HK-2 (cell line): ENCODE measurements at regions not wholly inside any gene's neighbourhood (a gene's known extent, or its start where the extent isn't known, plus 50 kb on each side); places are given as distances from the start of the nearest gene placed in this dataset.
"Not testable (repeated sequence)": the region's sequence is repeated elsewhere in the genome, so short reads cannot be mapped to it uniquely, and the experiment has no call there.

Experiments used
- DNase-seq: peaks from one replicate; pipeline ENCODE4 v3.0.0-alpha.2; 2018; ENCODE audit not compliant: unreplicated experiment

GRCh38 chr6:28768187-28768913 is 155.4 kb downstream of the TRIM27 start:
- no peak for DNase-seq

DNA sequence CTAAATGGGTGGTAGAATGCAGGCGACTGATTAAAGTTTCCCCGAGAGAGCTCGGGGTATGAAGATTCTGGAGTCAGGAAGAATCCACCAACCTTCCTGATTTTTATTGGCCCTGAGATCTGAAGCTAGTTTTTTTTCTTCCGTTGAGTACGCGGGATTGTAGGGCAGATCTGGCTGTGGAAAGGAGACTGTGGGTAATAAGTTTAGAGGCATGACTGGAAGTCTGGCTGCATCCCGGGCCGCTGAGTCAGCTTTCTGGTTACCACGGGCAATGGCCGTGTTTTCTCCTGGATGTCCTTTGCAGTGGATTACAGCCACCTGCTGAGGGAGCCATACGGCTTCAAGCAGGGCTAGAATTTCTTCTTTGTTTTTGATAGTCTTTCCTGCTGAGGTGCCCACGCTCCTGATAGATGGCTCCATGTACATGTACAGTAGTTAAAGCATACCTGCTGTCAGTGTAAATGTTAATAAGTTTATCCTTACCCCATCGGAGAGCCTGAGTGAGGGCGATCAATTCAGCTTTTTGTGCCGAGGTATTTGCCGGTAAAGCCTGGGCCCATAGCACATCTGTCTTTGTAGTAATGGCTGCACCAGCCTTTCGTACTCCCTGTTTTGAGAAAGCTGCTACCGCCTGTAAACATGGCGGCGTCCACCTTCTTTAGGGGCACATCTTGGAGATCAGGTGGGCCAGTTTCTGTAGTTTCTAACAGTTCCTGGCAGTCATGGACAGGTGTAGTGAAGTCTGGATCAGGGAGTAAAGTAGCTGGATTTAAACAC is 154.0 kb downstream of the TRIM27 start:
- peak; percentile 73 for DNase-seq

- DNase-seq = no peak
These were observed 153.1 kb downstream of the TRIM27 start for GRCh38 chr6:28770732-28771131.

- DNase-seq = no peak
These were observed 152.2 kb downstream of the TRIM27 start for GRCh38 chr6:28771401-28772267.

DNA sequence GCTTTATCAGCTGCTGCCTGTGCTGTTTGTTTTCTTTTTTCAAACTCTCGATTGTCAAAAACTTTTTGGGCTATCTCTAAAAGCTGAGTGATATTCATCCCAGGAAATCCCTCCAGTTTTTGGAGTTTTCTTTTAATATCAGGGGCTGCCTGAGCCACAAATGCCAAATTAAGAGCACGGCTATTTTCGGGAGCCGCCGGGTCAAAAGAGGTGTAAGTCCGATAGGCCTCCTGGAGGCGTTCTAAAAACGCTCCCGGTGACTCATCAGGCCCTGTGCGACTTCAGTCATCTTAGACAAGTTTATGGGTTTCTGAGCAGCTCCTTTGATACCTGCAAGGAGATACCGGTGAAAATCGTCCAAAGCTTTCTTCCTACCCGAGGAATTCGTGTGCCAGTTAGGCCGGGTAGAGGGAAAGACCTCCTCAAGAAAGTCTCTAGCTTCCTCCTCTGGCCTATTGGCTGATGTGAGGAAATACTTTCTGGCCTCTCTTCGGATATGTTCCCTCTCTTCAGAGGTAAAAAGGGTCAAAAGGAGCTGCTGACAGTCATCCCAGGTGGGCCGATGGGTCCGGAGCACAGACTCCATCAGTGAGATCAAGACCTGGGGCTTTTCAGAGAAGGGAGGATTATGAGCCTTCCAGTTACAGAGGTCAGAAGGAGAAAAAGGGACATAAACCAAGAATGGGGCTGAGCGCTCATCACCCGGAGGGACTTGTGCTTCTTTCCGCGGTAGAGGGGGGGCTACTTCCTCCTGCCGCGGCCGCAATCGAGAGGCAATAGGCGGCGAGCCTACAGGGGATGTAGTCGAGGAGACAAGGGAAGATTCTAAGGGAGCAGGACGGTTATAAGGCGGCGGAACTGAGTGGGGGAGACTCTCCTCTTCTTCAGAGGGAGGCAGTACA is 151.1 kb downstream of the TRIM27 start:
- DNase-seq = no peak

DNA sequence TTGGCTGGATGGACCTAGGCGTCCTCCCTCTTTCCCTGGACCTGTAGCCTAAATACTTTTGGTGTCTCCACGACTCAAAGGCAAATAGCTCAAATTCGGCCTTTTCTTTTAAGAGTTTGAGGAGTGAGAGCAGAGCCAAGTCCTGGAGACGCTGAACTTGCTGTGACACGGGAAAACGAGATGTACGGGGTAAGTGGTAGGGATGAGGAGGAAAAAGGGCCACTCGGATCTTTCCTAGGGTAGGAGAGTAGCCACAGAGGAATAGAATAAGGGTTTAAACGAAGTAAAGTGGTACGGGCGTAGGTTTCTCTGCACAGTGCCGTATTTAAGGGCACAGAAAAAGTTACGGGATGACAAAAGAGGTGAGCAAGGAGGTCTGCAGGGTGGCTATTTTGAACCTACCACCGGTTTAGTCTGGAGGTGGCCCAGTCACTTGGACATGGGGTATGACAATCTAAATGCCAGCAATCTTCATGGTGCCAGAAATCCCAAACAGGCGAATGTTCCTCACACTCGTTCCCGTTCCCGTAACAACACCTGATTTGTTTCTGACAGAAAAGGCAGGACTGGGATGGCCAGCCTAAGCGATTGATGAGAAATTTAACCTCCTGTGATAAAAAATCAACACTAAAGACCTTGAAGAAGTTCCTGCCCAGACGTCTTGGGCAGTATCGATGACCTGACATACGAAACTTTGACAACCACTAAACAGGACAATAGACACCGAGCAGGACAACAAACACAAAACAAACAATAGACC is 149.3 kb downstream of the TRIM27 start:
- DNase-seq = no peak

- DNase-seq = no peak
These were observed 148.8 kb downstream of the TRIM27 start for GRCh38 chr6:28775052-28775376.

- DNase-seq = no peak
These were observed 148.2 kb downstream of the TRIM27 start for GRCh38 chr6:28775405-28776129.

DNA sequence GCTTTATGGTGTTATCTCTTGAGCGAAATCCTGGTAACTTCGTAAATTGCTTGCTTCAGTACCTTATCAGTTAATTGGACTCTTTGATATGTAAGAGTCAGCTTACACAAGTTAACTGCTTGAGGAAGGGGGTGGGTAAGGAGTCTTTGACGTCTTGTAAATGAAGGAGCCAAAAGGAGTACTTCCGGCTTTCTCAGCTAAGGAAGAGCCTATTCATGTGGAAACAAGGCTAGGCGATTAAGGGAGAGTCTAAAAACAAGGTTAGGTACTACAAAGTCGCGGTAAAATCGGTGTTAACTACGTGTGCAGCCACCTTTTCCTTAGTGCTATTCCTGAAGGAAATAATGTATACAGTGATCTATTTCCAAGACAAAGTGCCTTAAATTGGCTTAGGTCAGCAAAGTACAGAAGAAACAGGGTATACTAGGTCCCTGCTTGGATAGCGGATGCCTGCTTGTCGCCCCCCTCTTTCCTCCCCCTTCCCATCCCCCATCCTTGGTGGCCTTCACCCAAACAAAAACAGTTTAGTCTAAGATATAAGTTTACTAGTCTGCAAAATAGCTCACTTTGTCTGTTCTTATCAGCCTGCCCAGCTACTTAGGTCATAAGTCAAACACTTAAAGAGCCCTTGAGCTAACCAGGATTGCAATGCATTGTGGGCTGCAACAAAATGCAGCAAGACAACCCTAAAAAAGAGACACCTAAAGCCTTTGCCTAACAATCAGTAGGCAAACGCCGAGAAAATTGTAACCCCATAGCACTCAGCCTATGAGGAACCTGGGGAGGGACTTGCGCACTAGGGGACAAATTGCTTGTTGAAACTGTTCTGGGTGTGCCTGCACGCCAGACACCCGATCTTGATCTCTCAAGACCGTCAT is 147.3 kb downstream of the TRIM27 start:
- DNase-seq = no peak

- no peak for DNase-seq
These were observed 146.7 kb downstream of the TRIM27 start for GRCh38 chr6:28777147-28777461.

GRCh38 chr6:28782113-28782673 is 141.6 kb downstream of the TRIM27 start:
- no peak for DNase-seq

DNA sequence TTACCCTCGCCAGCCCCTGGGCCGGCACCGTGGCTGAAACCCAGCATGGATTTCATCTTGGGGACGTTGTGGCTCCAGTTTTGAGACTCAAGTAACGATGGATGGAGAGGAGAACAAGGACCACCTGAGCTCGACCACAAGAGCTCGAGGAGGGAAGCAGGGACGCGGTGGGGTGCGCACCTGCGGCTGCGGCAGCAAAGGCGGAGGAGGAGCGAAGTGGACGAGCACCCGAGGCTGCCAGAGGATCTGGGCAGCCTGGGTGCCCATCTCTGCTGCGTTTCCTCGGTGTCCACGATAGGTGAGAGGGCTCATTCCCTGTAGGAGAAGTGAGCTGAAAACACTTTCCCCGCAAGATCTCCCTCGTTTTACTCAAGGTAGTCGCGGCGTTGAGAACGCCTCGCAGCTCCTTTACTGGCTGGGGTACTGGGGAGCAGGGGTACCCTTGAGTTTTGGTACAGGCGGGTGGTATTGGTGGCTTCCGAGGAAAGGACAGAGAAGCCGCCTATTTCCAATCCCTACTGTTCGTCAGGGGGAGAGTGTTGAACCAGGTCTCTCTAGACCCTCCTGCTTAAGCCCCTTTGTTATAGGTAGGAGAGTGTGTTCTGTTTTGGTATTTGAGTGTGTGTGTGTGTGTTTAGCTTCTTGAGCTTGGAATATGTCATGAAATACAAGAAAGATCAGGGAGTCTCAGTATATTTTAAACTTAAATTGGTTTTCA is 137.7 kb downstream of the TRIM27 start:
- no peak for DNase-seq

DNA sequence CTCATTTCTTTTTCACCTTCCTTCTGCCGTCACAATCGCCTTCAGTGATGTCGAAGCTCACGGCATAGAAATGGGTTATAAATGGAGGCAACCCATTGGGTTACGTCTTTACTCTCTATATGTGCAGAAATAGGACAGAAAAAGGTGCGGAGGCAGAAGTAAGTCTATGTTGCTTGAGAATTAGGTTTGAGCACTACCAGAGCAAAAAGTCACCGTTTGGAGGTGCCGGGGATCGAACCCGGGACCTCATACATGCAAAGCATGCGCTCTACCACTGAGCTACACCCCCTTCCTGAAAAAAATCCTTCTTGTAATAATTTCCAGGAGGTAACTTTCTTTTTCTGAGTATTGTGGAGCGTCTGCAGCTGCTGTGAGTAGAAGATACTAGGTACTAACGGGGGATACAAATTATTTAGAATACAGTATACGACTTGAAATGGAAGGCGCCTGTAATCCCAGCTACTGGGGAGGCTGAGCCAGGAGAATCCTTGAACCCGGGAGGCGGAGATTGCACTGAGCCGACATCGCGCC is 134.2 kb downstream of the TRIM27 start:
- peak; percentile 63 for DNase-seq

DNA sequence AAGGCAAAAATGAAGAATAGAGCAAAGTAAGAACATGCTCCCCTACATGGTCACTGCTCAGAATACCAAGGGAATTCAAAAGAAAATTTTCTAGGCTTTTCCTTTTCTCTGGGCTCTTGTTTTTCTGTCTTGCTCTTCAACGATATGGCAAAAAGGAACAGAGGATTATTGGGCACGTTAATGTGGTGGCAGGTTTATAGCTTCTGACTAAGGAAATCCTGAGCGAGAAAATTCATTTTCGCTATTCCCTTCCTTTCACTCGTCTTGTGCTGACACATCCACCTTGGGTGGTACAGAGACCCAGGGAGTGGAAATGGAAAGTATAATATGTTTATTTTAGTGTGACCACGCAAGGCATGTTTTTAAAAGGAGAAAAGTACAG is 132.8 kb downstream of the TRIM27 start:
- DNase-seq = no peak

DNA sequence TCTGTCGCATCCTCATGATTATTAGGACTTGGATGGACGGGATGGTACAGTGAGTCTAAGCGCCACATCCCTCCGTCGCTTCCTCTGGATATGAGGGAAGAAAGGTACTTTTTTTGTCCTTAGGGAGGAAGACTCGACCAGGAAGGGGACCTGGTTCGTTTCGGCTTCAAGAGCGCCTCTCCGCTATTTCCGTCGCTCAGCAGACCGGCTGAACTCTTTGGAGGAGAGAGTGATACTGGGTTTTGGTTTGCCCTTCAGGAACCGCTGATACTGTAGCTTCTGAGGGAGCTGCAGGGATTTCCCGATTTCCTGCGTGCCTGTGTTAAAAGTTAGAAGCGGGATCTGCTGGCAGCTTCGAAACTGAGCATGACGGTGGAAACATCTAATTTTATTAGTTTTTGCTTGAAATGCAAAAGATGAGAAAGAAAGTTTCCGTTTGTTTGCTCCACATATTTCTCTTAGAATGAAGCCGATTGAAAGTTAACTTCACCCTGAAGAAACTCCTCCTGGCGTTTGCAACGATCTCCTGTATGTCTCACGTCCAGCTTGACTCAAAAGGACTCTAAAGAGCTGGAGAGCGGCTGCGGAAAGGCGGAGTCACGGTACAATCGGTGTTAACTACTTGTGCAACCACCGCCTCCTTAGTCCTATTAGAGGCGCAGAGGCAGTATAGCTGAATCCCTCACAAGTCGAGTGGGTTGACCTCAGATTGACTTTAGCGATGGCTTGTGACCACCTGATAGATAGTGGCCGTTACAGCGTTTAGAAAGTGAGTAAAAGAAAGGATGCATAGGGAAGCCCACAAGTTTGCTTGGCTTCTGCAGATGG is 129.4 kb downstream of the TRIM27 start:
- no peak for DNase-seq

DNA sequence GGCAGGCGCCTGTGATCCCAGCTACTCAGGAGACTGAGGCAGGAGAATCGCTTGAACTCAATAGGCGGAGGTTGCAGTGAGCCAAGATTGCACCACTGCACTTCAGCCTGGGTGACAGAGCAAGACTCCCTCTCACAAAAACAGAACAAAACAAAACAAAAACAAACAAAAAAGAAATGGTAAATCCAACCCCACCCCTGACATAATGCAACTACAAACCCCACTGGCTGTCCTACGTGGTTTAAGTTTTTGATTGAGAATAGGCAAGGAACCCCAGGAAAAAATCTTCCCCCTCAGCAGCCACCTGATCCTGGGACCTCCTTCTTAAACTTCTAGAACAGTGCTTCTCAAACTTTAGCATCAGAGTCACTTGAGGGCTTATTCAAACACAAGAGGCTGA is 123.1 kb downstream of the TRIM27 start:
- not testable (repeated sequence) for DNase-seq
